NCI-H187 (cell line): ENCODE measurements at regions not wholly inside any gene's neighbourhood (a gene's known extent, or its start where the extent isn't known, plus 50 kb on each side); places are given as distances from the start of the nearest gene placed in this dataset.

ENCODE experiments used
- DNase-seq, 2 experiments: peaks; one replicate each; lab custom pipeline; 2025; lab: John Stamatoyannopoulos, UW

DNA sequence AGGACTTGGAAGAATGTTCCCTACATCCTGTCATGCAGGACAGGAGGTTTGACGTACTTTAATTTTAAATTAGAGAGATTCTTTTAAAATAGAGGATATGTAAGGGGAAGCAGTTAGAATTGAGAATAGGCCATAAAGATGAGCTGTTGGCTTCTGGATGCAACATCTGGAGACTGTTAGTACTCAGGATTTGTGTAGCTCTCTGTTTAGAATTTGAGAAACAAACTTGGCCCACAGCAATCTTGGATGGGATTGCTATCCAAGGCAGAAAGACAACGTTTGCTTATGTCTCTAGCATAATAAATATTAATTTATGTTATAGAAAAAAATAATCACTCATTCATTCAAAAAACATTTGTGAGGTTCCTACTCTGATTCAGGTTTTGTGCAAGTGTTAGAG lies 398.4 kb upstream of the NOVA1 start:
- no peak for DNase-seq

DNA sequence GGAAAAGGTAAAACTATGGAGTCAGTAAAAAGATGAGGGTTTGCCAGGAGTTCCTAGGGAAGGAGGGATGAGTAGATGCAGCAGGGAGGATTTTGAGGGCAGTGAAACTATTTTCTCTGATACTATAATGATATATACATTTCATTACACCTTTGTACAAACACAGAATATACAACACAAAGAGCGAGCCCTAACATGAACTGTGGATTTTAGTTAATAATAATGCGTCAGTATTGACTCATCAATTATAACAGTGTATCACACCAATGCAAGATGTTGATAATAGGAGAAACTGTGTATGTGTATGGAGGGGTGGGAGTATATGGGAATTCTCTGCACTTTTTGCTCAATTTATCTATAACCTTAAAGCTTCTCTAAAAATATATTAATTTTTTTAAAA lies 404.3 kb upstream of the NOVA1 start:
- no peak for DNase-seq

DNA sequence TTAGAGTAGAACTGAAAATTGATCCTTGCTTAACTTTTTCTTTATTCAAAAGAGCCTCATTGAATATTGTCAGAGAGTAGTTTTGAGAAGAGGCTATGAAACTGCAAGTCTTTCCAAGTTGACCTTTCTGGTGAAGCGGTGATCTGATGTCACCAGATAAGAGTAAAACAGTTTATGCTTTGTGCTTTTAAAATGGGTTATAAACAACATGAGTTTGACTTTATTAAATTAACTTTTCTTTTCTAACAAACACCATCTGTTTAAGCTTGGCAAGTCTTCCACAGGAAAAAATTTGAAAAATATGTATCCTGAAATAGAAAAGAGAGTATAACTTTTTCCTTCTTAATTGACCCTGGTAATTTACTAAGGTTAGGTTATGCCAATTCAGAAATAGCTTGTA lies 408.7 kb upstream of the NOVA1 start:
- no peak for DNase-seq

DNA sequence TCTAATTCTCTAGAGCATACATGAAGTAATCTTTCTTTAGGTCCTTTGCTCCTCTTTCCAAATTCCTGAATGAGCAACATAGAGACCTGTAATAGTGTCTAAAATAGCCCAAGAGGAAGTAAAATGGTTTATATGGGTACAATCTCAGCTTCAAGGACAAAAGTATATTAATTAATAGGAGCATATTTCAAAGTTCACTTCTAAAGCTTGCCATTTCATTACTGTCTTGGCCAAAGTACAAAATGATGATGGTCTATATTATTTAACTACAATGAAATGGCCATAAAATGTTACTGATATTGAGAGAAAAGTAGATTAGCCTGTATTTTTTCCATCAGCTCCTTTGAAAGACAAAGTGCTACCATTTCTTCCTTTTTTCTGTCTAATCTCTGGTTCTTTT lies 410.4 kb upstream of the NOVA1 start:
- no peak for DNase-seq

- no peak for DNase-seq
Measured at GRCh38 chr14:27012641-27013040, 414.8 kb upstream of the NOVA1 start.

GRCh38 chr14:27013678-27014077 lies 415.8 kb upstream of the NOVA1 start:
- no peak for DNase-seq

GRCh38 chr14:27015065-27015464 lies 417.2 kb upstream of the NOVA1 start:
- DNase-seq: no peak

GRCh38 chr14:27025648-27026047 lies 427.8 kb upstream of the NOVA1 start:
- no peak for DNase-seq

DNA sequence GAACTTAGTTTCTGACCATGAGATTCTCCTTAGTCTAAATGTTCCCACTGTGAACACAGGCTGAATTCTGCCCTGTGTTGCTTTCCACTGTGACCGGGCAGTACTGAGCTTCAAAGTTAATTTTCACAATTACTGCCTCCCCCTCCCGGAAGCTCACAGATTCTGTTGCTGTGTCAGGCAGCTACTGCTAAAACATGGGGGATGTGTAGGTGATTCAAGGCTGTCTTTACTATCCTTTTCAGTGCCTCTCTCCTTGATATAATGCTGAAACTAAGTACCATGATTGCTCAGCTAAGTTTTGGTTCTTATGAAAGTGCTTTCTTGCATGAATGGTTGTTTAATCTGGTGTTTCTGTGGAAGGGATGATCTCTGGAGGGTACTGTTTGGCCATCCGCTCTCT lies 428.3 kb upstream of the NOVA1 start:
- DNase-seq: no peak

- no peak for DNase-seq
Measured at GRCh38 chr14:27040552-27040951, 442.7 kb upstream of the NOVA1 start.

DNA sequence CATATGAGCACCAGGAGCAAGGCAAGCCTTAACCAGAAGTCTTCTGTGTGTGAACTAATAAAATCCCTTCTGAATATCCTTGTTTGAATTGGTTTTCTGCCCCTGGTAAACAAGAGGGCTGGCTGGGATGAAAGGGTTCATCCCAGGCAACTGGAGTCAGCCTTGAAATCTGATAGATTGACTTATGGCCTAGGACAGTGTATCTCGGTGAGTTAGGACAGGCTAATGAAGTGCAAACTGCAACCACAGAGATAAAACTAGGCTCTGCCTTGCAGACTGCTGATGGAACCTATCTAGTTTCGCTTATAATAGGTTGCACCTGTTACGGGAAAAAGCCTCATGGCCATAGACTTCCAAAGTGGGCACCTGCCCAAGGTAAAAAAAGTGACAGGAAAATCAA lies 451.9 kb upstream of the NOVA1 start:
- DNase-seq: no peak

- DNase-seq: no peak
Measured at GRCh38 chr14:27050208-27050607, 452.4 kb upstream of the NOVA1 start.

DNA sequence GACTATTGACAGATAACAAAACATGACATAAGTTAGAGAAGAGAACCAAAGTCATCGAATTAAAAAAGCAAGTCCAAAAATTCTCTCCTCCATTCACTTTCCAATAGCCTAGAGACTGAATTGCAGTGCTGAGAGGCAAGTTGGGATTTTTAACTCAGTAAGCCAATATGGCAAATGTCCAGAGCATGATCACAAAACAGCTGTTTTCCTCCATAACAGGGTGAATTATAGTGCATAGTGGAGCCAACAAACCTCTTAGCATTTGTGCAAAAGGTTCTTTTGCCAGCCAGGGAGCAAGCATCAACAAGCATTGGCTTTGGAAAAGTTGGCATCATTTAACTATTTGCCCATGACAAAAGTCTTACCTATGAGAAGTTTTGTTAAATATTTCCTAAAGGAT lies 458.8 kb upstream of the NOVA1 start:
- DNase-seq: no peak

DNA sequence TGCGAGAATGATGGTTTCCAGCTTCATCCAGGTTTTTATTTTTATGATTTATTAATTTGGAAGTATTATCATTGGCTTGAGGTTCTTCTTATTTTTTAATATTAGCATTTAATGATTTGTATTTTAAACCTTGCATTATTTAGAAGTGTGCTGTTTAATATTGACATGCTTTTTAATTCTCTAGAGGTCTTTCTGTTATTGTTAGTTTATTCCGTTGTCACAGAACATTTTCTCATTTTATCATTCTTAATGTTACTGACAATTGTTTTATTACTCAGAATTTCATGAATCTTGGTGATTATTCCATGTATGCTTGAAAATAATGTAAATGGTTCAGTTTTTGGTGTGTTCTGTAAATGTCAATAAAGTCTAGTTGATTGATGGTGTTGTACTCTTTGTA lies 463.5 kb upstream of the NOVA1 start:
- DNase-seq: no peak

- no peak for DNase-seq
Measured at GRCh38 chr14:27063959-27064358, 466.1 kb upstream of the NOVA1 start.

- DNase-seq: no peak
Measured at GRCh38 chr14:27065886-27066285, 468.1 kb upstream of the NOVA1 start.

- no peak for DNase-seq
Measured at GRCh38 chr14:27067961-27068360, 470.1 kb upstream of the NOVA1 start.

- DNase-seq: no peak
Measured at GRCh38 chr14:27072589-27072988, 474.8 kb upstream of the NOVA1 start.

GRCh38 chr14:27075503-27075902 lies 477.7 kb upstream of the NOVA1 start:
- no peak for DNase-seq

- DNase-seq: no peak
Measured at GRCh38 chr14:27077214-27077613, 479.4 kb upstream of the NOVA1 start.

DNA sequence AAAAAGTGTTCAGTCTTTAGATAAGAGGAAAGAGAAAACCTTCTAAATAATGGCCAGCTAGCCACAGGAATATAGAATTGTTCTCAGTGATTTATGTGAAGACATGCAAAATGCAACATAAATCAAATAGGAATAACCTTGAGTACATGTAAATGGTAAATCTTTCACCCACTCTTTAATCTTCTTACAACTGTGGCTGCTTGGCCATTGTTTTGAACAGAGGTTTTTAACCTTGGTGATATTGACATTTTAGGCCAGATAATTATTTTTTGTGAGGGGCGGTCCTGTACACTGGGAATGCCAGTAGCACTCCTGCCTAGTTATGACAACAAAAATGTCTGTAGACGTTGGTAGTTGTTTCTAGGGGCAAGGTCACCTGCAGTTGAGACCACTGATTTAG lies 479.9 kb upstream of the NOVA1 start:
- no peak for DNase-seq

GRCh38 chr14:27078191-27078590 lies 480.4 kb upstream of the NOVA1 start:
- DNase-seq: no peak

- no peak for DNase-seq
Measured at GRCh38 chr14:27079716-27080115, 481.9 kb upstream of the NOVA1 start.

DNA sequence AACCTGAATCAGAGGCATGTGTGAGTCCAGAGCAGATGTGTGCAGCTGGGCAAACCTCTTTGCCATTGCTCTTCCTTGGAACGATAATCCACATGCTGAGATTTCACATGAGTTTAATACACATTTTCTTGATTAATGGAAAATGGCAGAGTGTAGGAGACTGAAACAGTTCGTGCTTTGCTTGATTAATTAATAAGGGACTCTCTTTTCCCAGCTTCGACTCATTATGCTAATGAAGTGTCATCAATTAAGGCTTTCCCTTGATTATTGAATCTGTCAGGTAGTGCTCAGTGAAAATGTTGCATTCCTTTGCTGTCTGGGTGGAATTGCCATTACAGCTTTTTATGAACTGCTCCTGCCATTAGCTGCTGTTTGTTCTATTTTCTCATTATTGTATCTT lies 487.7 kb upstream of the NOVA1 start:
- DNase-seq: no peak

GRCh38 chr14:27090716-27091115 lies 492.9 kb upstream of the NOVA1 start:
- no peak for DNase-seq
